Thoracic aorta (tissue), 2 donors: ENCODE measurements at regions not wholly inside any gene's neighbourhood (a gene's known extent, or its start where the extent isn't known, plus 50 kb on each side); places are given as distances from the start of the nearest gene placed in this dataset.

ENCODE experiments used
- ATAC-seq: fragments of 150-250 bp; one replicate; pipeline ENCODE4 v1.8.0; 2017; ENCODE audit warnings: low read depth; ENCODE audit not compliant: insufficient number of reproducible peaks, low FRiP score
- DNase-seq: peaks from one replicate; pipeline ENCODE4 v3.0.0-alpha.2; 2020; ENCODE audit warnings: low spot score
- H3K27ac ChIP-seq, 2 donors: fragments of 200-600 bp; sonication (generic); 1 replicate in 1 of 2; 2 replicates in 1 of 2; pipeline ENCODE4 v1.5.1; 2016; ENCODE audit warnings: mild to moderate bottlenecking in 2 of 2, moderate library complexity in 2 of 2
- H3K27me3 ChIP-seq: fragments of 200-600 bp; sonication (generic); replicated peaks from 2 replicates; pipeline ENCODE4 v1.6.0; 2016; ENCODE audit warnings: mild to moderate bottlenecking; ENCODE audit not compliant: insufficient read depth
- H3K36me3 ChIP-seq: fragments of 200-600 bp; sonication (generic); one replicate; pipeline ENCODE4 v1.5.1; 2016
- H3K4me1 ChIP-seq, 2 donors: fragments of 200-600 bp; sonication (generic); 1 replicate in 1 of 2; 2 replicates in 1 of 2; pipeline versions ENCODE4 v1.5.1 to v1.6.0; 2016; ENCODE audit warnings: low read depth in 2 of 2, mild to moderate bottlenecking in 1 of 2; ENCODE audit not compliant: control insufficient read depth in 1 of 2
- H3K4me3 ChIP-seq: fragments of 200-600 bp; sonication (generic); 2 replicates; pipeline ENCODE4 v1.5.1; 2016; ENCODE audit warnings: mild to moderate bottlenecking
- H3K9me3 ChIP-seq: fragments of 200-600 bp; sonication (generic); 2 replicates; pipeline ENCODE4 v1.5.1; 2016
- TF ChIP-seq, protein P1 (sequence below): fragments of 200-600 bp; sonication (generic); IDR thresholded peaks from one replicate; pipeline ENCODE4 v1.5.1; 2019; ENCODE audit warnings: antibody characterized with exemption

GRCh38 chr9:2378266-2378665 is 243.3 kb upstream of the VLDLR start:
- ATAC-seq = no peak

DNA sequence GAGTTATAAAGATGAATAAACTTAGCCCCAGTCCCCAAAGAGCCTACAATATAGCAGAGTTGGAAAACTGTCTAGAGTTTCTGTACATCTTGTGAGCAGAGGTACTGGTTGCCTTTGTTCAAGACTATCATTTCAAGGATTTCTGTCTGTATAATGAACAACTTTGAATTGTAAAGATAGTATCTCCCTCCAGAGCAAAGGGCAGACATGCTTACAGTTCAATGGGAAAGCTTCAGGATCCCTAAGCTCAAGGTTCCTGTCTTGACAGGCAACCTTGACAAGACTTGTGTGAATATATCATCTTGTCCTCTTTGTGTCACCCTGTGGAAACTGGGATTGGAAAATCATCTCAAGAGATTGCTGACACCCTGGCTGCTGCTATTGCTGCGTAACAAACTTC is 242.8 kb upstream of the VLDLR start:
- no peaks in the 10 kb centered on the region for H3K36me3 ChIP-seq
- H3K9me3 ChIP-seq = no peaks in the 10 kb centered on the region
- no peak for ATAC-seq
- H3K27me3 ChIP-seq = no peaks in the 10 kb centered on the region
- no peak overlapping the region for H3K27ac ChIP-seq
- TF ChIP-seq, protein P1, sequence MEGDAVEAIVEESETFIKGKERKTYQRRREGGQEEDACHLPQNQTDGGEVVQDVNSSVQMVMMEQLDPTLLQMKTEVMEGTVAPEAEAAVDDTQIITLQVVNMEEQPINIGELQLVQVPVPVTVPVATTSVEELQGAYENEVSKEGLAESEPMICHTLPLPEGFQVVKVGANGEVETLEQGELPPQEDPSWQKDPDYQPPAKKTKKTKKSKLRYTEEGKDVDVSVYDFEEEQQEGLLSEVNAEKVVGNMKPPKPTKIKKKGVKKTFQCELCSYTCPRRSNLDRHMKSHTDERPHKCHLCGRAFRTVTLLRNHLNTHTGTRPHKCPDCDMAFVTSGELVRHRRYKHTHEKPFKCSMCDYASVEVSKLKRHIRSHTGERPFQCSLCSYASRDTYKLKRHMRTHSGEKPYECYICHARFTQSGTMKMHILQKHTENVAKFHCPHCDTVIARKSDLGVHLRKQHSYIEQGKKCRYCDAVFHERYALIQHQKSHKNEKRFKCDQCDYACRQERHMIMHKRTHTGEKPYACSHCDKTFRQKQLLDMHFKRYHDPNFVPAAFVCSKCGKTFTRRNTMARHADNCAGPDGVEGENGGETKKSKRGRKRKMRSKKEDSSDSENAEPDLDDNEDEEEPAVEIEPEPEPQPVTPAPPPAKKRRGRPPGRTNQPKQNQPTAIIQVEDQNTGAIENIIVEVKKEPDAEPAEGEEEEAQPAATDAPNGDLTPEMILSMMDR = no peak
- DNase-seq = no peak
- H3K4me1 ChIP-seq = no peaks in the 10 kb centered on the region
- no peak overlapping the region for H3K4me3 ChIP-seq

More at GRCh38 chr9:2378266-2378665, 243.3 kb upstream of the VLDLR start:
- Histone ChIP-seq H3K9me3 (no peaks in the 10 kb centered on the region), H3K4me3 (no peak overlapping the region), H3K27ac (no peak overlapping the region), H3K4me1 (no peaks in the 10 kb centered on the region), H3K36me3 (no peaks in the 10 kb centered on the region), H3K27me3 (no peaks in the 10 kb centered on the region)
- TF ChIP-seq, protein P1 = no peak
- DNase-seq = no peak

DNA sequence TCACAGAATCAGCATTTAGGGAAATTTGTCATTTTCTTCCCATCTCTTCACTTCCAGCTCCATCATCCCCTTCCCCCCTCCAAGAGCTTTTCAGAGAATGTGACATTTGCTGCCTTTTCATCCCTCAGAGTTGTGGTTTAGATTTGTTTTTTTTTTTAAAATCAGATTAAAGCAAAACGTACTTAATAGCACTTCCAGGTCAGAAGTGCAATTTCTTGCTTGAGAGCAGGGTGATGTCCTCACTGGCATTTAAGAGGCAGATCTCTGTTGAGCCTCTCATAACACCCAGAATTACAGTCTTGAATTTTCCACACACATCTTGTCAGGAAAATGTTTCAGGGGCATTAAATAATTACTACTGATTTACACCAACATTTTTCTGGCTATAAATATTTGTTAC is 236.8 kb upstream of the VLDLR start:
- no peaks in the 10 kb centered on the region for H3K36me3 ChIP-seq
- H3K4me1 ChIP-seq = peaks cover 0 to 9% of the 10 kb centered on the region in 2 donors
- H3K4me3 ChIP-seq = no peak overlapping the region
- TF ChIP-seq, protein P1 = no peak
- no peak overlapping the region for H3K27ac ChIP-seq
- H3K27me3 ChIP-seq = no peaks in the 10 kb centered on the region
- ATAC-seq (no peak), DNase-seq (no peak)
- H3K9me3 ChIP-seq = no peaks in the 10 kb centered on the region

DNA sequence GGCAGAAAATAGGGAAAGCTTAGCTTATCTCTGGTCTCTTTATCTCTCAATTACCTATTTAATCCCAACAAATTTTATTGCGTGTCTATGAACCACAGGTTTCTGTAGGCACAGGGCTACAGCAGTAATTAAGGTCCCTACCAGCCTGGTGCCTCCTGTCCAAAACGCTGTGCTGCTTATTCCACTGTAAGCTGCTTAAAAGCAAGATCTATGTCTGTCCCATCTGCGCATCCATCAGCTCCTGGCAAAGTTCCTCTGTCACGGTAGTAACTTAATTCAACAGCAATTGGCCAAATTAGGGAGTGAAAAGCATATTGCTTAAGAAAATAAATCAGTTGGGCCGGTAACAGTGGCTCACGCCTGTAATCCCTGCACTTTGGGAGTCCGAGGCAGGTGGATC is 235.8 kb upstream of the VLDLR start:
- DNase-seq = no peak
- Histone ChIP-seq H3K4me3 (no peak overlapping the region), H3K36me3 (no peaks in the 10 kb centered on the region), H3K27ac (no peak overlapping the region), H3K27me3 (no peaks in the 10 kb centered on the region), H3K9me3 (no peaks in the 10 kb centered on the region), H3K4me1 (peaks cover 0 to 9% of the 10 kb centered on the region in 2 donors)
- ATAC-seq = no peak
- TF ChIP-seq, protein P1 = no peak

DNA sequence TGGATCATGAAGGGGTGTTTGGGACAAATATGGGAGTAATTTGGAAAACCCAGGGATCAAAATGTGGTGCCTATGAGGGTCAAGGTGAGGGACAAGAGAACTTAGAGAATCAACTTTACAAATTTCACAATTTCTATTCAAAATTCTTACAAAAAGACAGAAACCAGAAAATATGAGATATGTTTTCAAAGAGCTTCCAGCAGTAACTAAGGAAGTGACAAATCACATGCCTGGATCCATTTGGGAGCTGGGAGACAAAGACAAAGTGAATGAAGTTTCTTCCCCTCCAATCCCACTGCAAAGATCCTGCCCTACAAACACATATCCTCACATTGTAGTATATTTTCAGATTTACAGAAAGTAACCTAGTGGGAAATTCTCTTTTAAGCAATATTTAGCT is 235.0 kb upstream of the VLDLR start:
- no peak overlapping the region for H3K4me3 ChIP-seq
- ATAC-seq = no peak
- H3K27ac ChIP-seq = no peak overlapping the region
- peaks cover 0 to 9% of the 10 kb centered on the region in 2 donors for H3K4me1 ChIP-seq
- no peaks in the 10 kb centered on the region for H3K36me3 ChIP-seq
- no peak for DNase-seq
- H3K27me3 ChIP-seq = no peaks in the 10 kb centered on the region
- no peaks in the 10 kb centered on the region for H3K9me3 ChIP-seq
- TF ChIP-seq, protein P1 = no peak
